Right hindlimb (tissue), 1 donor: ENCODE measurements at regions not wholly inside any gene's neighbourhood (a gene's known extent, or its start where the extent isn't known, plus 50 kb on each side); places are given as distances from the start of the nearest gene placed in this dataset.

Experiments used
- DNase-seq: peaks from one replicate; pipeline ENCODE4 v3.0.0-alpha.2; 2018

DNA sequence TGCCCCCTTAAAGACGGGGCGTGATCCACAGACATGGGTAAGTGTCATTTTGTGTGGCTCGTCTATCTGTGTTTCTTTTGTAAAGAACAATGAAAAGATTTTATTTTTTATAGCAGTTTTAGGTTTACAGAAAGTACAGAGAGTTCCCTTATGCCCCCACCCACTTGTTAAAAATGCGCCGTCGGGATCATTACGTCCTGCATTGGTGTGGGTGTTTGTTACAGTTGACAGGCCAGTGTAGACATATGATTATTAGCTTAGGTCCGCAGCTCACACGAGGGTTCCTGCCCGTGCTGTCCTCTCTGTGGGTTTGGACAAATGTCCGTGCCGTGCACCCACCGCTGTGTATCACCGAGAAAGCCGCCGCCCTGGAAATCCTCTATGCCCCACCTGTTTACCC is 50.5 kb downstream of the RGS12 start:
- no peak for DNase-seq

DNA sequence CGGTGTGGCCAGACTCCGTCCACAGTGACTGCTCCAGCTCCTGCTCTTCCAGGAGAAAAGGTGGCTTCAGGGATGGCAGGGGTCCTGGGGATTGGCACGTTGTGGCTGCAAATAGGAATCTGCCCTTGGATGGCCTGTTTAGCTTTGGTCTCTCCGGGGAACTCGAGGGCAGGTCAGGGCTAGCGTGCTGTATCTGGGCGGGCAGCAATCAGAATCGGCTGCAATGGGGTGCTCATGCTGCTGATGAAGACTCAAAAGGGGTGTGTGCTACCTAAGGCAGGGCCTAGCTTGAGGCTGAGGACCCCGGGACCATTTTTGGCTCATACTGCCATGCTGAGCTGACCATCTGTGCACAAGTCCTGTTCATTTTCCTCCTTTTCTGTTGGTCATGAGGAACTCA is 51.3 kb downstream of the RGS12 start:
- no peak for DNase-seq

- DNase-seq, result no peak
These were observed 51.8 kb downstream of the RGS12 start for GRCh38 chr4:3344596-3344995.

GRCh38 chr4:3345384-3345783 is 52.6 kb downstream of the RGS12 start:
- DNase-seq, result no peak

DNA sequence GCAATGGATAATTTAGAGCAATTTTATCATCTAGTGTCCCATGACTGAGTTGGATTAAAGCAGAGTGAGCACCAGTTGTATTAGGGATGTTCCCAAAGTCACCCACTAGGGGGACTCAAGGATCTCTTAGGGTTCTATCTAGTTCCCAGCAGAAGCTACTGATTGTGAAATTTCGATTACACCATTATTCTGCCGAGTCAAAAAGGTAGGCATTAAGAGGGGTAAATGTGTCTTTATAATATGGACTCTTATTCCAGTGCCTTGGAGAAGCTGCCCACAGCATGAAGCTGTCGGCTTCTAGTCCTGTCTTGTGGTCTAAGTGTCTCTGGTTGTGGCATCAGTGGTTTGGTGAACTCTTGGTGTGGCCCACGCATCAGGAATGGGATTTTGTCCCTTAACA is 53.3 kb downstream of the RGS12 start:
- DNase-seq, result no peak

- DNase-seq, result no peak
These were observed 55.0 kb downstream of the RGS12 start for GRCh38 chr4:3347871-3348270.

DNA sequence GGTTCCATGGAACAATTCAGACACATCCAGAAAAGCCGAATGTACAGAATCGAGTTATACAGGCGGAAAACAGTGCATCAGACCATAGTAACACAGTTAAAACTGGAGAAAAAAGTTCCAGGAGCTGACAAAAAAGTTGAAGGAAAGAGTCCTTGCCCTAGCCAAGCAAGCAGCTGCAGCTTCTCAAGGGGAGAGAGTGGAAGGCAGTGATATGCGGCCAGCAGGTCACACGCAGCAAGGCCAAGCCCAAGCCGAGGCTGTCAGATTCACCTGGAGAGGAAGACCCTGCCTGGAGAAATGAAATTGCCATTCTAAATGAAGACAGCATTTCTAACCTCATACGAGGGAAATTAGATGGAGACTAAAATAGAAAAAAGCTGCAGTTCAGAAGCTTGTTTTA is 55.8 kb downstream of the RGS12 start:
- DNase-seq, result no peak

DNA sequence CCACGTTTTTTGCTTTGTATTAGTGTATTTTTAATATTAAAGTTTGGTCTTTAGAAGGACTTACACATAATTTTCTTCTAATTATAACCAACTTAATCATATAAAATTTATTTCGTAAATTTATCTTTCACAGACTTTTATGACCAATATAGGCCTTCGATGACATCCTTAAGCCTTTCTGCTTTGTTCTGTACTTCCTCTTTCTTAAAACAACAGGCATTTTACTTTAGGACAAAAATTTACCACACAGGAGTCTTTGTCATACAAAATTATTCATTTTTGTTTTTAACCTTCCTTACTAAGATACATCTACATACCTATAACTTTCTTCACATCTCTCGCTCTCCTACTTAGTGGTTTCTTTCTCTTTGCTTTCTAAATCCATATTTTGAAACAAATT is 56.3 kb downstream of the RGS12 start:
- no peak for DNase-seq

DNA sequence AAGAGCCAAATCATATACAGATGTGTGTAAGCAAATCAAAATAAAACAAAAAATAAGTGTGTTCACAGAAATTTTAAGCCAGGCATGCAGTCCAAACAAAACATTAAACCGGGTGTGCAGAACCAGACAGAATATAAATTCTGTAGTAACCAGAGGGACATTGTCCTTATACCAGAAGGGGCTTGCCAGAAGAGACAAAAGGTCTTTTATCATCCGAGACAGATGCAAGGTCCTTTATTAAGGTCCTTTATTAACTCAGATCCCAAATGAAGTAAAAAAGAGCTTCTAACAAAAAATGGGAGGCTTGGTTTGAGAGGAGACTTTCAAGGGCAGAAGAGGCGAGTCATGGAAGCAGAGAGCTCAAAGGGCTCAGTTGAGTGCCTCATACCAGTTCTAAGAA is 59.2 kb downstream of the RGS12 start:
- DNase-seq, result no peak

DNA sequence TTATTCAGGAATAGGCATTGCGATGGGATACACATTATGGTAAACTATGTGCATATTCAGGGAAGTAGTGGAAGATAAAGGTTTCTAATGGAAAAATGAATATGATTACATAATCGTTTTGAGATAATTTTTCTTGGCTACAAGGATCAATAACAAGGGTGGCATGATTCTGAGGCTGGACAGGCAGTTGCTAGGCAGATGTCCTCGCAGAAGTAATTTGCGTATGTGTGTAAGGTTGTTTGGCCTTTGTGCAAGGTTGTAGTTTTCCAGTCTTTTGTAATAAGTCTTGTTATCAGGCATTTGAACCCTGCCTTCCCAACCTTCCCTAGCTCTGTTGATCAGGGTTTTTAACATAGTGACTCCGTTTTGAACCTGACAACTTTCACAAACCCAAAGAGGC is 59.7 kb downstream of the RGS12 start:
- DNase-seq, result no peak

GRCh38 chr4:3352941-3353594 is 60.2 kb downstream of the RGS12 start:
- DNase-seq, result no peak

GRCh38 chr4:3353752-3354454 is 61.1 kb downstream of the RGS12 start:
- no peak for DNase-seq

DNA sequence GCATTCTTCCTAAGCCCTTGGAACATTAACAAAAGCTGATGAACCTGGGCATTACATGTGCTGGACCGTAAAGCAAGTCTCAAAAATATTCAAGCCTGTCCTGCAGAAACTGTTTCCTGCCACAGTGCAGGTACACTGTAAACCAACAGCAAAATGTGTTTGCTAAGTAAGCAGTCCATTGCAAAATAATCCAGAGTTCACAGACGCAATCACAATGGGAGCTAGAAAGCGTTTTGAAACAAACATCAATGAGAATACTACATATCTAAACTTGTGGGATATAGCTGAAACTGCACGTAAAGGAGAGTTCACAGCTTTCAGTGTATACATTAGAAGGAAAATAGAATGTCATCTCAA is 61.6 kb downstream of the RGS12 start:
- no peak for DNase-seq

DNA sequence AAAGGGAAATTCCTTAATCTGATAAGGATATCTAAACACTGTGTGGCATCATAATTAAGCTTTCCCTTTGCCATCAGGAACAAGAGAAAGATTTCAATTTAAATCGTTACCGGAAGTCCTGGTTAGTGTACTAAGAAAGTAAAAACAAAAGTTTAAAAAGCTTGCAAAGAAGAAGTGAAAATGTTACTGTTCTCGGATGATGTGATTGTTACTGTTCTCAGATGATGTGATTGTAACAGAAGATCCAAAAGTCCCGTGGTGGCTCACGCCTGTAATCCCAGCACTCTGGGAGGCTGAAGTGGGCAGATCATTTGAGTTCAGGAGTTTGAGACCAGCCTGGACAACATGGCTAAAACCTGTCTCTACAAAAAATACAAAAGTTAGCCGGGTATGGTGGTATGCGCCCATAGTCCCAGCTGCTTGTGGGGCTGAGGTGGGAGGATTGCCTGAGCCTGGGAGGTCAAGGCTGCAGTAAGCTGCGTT is 62.5 kb downstream of the RGS12 start:
- DNase-seq, result no peak

- DNase-seq, result no peak
These were observed 65.8 kb downstream of the RGS12 start for GRCh38 chr4:3358656-3359055.

DNA sequence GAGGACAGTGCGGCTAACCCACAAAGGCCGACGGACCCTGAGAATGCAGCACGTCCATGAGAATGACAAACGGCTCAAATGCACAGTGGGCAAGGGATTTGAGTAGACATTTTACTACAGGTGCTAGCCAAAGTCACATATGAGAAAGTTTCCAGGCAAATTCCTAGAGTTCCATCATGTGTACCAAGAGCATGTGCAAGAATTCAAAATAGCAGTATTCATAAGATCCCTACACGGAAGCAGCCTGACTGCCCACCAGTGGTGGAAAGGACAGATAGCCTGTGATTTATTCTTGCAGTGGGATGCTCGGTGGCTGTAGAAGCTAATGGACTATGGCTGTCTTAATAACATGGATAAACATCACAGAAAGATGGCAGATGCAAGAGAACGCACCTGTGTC is 68.0 kb downstream of the RGS12 start:
- no peak for DNase-seq

DNA sequence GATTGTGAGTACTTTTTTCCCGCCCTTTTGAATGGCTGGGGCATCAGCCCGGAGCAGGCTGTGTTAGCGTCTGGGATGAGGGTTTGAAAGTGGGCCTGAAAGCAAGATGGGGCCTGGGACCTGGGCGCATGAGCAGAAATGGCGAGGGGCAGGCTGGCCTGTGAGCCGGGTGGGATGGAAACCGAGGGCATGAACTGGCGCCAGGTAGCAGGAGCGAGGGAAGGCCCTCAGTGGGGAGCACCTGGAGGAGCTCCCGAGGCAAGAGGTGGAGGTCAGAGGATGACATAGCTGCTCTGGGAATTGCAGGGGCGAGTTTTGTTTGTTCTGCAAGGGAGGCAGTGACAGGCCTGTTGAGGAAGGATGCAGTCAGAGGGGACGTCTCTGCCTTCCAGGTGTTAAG is 68.6 kb downstream of the RGS12 start:
- DNase-seq, result no peak

- DNase-seq, result no peak
These were observed 69.1 kb downstream of the RGS12 start for GRCh38 chr4:3361896-3362295.

DNA sequence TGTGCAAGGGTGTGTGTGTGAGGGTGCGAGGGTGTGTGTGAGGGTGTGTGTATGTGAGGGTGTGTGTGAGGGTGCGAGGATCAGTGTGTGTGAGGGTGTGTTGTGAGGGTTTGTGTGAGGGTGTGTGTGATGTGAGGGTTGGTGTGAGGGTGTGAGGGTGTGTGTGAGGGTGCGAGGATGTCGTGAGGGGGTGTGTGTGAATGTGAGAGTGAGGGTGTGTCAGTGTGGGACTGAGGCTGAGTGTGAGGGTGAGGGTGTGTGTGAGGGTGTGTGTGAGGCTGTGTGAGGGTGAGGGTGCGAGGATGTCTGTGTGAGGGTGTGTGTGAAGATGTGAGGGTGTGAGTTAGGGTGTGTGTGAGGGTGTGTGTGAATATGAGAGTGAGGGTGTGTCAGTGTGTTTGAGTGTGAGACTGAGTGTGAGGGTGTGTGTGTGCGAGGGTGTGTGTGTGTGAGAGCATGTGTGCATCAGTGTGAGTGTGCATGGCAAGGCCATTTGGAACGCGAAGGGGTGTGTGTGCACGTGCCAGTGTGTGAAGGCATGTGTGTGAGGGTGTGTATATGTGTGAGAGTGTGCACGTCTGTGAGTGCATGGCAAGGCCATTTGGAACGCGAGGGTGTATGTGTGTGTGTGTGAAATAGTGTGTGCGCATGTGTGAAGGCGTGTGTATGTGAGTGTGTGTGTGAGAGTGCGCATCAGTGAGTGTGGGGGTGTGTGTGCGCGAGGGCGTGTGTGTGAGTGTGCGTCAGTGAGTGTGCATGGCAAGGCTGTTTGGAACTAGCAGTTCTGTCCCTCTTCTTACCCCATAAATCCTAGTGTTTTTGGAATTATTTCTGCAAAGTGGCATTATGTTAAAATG is 69.8 kb downstream of the RGS12 start:
- DNase-seq, result no peak

DNA sequence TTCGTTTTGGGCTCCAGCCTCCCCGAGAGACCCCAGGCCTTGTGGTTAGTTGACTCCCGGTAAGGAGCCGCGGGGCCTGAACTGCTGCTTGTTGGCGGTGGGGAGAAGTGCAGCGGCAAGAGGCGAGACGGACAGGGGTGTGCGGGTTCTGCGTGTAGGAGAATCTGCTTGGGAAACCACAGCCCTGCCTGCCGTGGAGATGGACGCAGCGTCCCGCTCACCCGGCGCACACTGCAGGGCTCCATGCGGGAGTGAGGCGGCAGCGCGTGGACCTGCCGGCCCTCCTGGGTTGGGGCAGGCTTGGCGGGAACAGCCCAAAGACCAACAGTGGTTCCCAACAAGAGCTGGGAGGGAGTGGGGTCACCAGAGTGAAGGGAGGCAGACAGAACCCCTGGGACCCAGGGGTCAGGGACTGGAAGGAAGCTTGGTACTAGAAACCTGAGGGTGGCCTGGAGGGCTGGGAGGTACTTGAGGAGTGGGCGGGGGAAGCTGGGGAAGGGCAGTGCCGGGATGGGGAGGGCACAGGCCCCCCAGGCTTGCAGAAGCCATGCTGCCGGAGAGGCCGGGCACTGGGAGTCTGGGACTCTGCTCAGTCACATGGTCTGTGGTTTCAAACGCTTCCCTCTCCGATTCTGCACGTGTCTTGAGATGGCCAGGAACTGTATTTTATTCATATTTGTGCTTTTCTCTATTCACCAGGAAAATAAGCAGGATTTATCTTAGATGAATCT is 70.8 kb downstream of the RGS12 start:
- DNase-seq, result no peak

- no peak for DNase-seq
These were observed 71.4 kb downstream of the RGS12 start for GRCh38 chr4:3364199-3364598.

DNA sequence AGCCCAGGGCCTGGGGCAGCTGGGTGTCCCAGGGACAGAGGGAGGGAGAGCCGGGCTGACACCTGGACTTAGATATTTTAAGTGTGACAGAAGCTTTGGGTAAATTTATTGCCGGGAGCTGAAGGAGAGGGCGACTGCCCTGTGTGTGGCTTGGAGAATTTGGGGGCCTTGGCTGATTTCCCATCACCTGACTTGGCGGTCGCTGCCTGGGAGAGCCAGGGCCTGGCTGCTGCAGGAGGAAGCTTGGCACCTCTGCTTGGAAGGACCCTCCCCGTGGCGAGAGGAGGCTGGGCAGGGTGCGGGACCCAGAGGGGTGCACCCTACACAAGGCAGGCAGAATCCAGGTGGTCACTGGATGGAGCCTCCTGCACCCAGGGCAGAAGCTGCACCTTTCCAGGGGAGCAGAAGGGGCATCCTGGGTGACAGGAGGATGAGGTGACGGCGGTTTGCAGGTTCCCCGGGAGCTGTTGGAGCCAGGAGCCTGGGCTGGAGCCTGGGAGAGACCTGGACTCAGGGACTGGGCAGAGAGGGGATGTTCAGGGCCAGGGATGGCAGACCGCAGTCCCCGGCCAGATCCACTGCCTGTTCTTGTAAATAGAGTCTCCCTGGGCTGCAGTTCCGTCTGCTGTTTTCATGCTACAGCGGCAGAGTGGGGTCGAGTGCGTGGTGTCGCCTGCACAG is 72.0 kb downstream of the RGS12 start:
- DNase-seq, result no peak

DNA sequence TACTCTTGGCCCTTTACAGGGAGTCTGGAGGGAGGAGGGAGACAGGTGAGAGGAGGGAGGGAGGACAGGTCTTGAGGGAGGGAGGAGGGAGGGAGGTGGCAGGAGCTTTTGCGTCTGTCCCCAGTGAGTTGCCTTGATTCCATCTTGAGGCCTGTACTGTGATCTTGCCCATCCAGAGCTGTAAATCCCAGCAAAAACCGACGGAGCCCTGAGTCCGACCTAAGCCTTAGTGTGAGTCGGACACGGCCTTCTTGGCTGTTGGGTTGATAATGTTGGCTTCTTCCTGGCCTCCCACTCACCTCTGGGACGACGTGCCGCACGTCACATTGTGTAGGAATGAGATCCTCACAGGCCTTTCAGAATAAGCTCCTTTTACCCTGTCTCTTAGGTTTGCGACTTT is 72.5 kb downstream of the RGS12 start:
- no peak for DNase-seq
